ENCODE measurements at regions not wholly inside any gene's neighbourhood (a gene's known extent, or its start where the extent isn't known, plus 50 kb on each side); places are given as distances from the start of the nearest gene placed in this dataset.
A peak's percentile ranks its signal among the peaks of the same experiment; 100 is the strongest.

- H3K79me2 ChIP-seq (ENCODE audit: low read depth) = no peaks in the 10 kb centered on the region
- no peaks in the 10 kb centered on the region for H3K36me3 ChIP-seq (ENCODE audit: low read depth)
- H3K4me1 ChIP-seq (replicated peaks; ENCODE audit: insufficient read depth) = peaks cover 14% of the 10 kb centered on the region
- peak overlapping the region; percentile 28; the same call in 1 of the 2 replicates for H2AFZ ChIP-seq
- CTCF ChIA-PET = interaction anchor here (0.6 kb wide), 1 partner anchor 309 kb away, joined by 5 read pairs; no protein-coding TSS in a partner anchor
- H3K4me3 ChIP-seq = no peak overlapping the region
- H3K9me3 ChIP-seq (ENCODE audit: insufficient read depth, low read depth) = peaks cover 9% of the 10 kb centered on the region; the same call in 1 of the 2 replicates
- intact Hi-C loops (cut with micrococcal nuclease; ENCODE audit: unreplicated experiment) = no loop called here
- H3K27me3 ChIP-seq (ENCODE audit: insufficient read depth, low read depth) = no peaks in the 10 kb centered on the region
- H3K4me2 ChIP-seq = no peak overlapping the region
- no TSS peak for BruUV-seq (replicated peaks)
- TF ChIP-seq EZH2 (IDR thresholded peaks at IDR 0.05; ENCODE audit: low read depth) (no peak), CTCF (conservative IDR thresholded peaks at IDR 0.05) (no peak)
- H3F3A ChIP-seq (ENCODE audit: insufficient read depth, low read depth) = no peaks in the 10 kb centered on the region
- no peaks in the 10 kb centered on the region for H4K20me1 ChIP-seq (ENCODE audit: insufficient read depth)
- DNase-seq = no peak
- POLR2A ChIA-PET (ENCODE audit: unreplicated experiment) = interaction anchor here (0.6 kb wide), 1 partner anchor 27 kb away, joined by 3 read pairs; no protein-coding TSS in a partner anchor
- no peak overlapping the region for H3K27ac ChIP-seq
- no peaks in the 10 kb centered on the region for H3K9me2 ChIP-seq (ENCODE audit: insufficient read depth)
Measured at GRCh38 chr12:33560653-33561208, 121.1 kb upstream of the SYT10 start.

- BruUV-seq (replicated peaks) = no TSS peak
- Histone ChIP-seq H2AFZ (no peak overlapping the region), H3K27me3 (ENCODE audit: insufficient read depth, low read depth) (no peaks in the 10 kb centered on the region), H3K9me3 (ENCODE audit: insufficient read depth, low read depth) (peaks cover 9% of the 10 kb centered on the region; the same call in 1 of the 2 replicates), H3K4me1 (replicated peaks; ENCODE audit: insufficient read depth) (peaks cover 10% of the 10 kb centered on the region), H3K4me3 (no peak overlapping the region), H3K4me2 (no peak overlapping the region), H3K79me2 (ENCODE audit: low read depth) (no peaks in the 10 kb centered on the region), H3K9me2 (ENCODE audit: insufficient read depth) (no peaks in the 10 kb centered on the region), H3K27ac (no peak overlapping the region), H4K20me1 (ENCODE audit: insufficient read depth) (no peaks in the 10 kb centered on the region), H3K36me3 (ENCODE audit: low read depth) (no peaks in the 10 kb centered on the region), H3F3A (ENCODE audit: insufficient read depth, low read depth) (no peaks in the 10 kb centered on the region)
- no peak for TF ChIP-seq CTCF (conservative IDR thresholded peaks at IDR 0.05)
- TF ChIP-seq EZH2 (IDR thresholded peaks at IDR 0.05; ENCODE audit: low read depth) = no peak
- intact Hi-C loops (cut with micrococcal nuclease; ENCODE audit: unreplicated experiment) = no loop called here
- POLR2A ChIA-PET (ENCODE audit: unreplicated experiment) = no interaction called here
- CTCF ChIA-PET = no interaction called here
- no peak for DNase-seq
Measured at GRCh38 chr12:33562401-33562800, 122.8 kb upstream of the SYT10 start.

GRCh38 chr12:33566403-33566802, 126.8 kb upstream of the SYT10 start:
- Histone ChIP-seq H3K27ac (no peak overlapping the region), H3K9me3 (ENCODE audit: insufficient read depth, low read depth) (peaks cover 9% of the 10 kb centered on the region; the same call in 1 of the 2 replicates), H3K27me3 (ENCODE audit: insufficient read depth, low read depth) (no peaks in the 10 kb centered on the region), H3K4me2 (no peak overlapping the region), H3K36me3 (ENCODE audit: low read depth) (no peaks in the 10 kb centered on the region), H3F3A (ENCODE audit: insufficient read depth, low read depth) (no peaks in the 10 kb centered on the region), H4K20me1 (ENCODE audit: insufficient read depth) (no peaks in the 10 kb centered on the region), H3K79me2 (ENCODE audit: low read depth) (no peaks in the 10 kb centered on the region), H2AFZ (no peak overlapping the region), H3K9me2 (ENCODE audit: insufficient read depth) (no peaks in the 10 kb centered on the region), H3K4me1 (replicated peaks; ENCODE audit: insufficient read depth) (no peaks in the 10 kb centered on the region), H3K4me3 (no peak overlapping the region)
- intact Hi-C loops (cut with micrococcal nuclease; ENCODE audit: unreplicated experiment) = no loop called here
- ChIA-PET POLR2A (ENCODE audit: unreplicated experiment) (interaction anchor here (0.6 kb wide), 1 partner anchor 670 kb away, joined by 7 read pairs; the partner anchor contains the start of gene PKP2), CTCF (no interaction called here)
- no TSS peak for BruUV-seq (replicated peaks)
- no peak for DNase-seq
- no peak for TF ChIP-seq CTCF (conservative IDR thresholded peaks at IDR 0.05)
- TF ChIP-seq EZH2 (IDR thresholded peaks at IDR 0.05; ENCODE audit: low read depth) = no peak

All from PC-9 (cell line).